ENCODE measurements at regions not wholly inside any gene's neighbourhood (a gene's known extent, or its start where the extent isn't known, plus 50 kb on each side); places are given as distances from the start of the nearest gene placed in this dataset.

DNA sequence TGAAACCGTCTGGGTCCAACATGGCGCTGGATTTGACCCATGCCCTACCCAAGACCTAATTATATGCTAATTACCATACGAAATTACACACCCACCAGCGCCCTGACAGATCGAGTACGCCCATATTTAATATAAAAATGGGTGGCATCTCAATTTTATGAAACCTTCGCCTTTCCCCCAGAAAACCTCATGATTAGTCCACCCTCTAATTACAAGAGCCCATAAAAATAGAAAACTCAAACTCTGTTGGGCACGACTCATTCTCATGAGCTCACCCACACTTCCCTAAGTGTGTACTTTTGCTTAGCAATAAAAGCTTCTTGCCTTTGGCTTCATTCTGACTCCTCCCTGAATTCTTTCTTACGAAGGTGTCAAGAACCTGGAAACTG, 136.4 kb downstream of the OR2B2 start:
- TF ChIP-seq, protein P1, sequence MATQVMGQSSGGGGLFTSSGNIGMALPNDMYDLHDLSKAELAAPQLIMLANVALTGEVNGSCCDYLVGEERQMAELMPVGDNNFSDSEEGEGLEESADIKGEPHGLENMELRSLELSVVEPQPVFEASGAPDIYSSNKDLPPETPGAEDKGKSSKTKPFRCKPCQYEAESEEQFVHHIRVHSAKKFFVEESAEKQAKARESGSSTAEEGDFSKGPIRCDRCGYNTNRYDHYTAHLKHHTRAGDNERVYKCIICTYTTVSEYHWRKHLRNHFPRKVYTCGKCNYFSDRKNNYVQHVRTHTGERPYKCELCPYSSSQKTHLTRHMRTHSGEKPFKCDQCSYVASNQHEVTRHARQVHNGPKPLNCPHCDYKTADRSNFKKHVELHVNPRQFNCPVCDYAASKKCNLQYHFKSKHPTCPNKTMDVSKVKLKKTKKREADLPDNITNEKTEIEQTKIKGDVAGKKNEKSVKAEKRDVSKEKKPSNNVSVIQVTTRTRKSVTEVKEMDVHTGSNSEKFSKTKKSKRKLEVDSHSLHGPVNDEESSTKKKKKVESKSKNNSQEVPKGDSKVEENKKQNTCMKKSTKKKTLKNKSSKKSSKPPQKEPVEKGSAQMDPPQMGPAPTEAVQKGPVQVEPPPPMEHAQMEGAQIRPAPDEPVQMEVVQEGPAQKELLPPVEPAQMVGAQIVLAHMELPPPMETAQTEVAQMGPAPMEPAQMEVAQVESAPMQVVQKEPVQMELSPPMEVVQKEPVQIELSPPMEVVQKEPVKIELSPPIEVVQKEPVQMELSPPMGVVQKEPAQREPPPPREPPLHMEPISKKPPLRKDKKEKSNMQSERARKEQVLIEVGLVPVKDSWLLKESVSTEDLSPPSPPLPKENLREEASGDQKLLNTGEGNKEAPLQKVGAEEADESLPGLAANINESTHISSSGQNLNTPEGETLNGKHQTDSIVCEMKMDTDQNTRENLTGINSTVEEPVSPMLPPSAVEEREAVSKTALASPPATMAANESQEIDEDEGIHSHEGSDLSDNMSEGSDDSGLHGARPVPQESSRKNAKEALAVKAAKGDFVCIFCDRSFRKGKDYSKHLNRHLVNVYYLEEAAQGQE (IDR thresholded peaks at IDR 0.05; ENCODE audit: insufficient read depth in 1 of 2, low read depth in 2 of 2, low read length in 2 of 2): no peak
- TF ChIP-seq TAF1 (IDR thresholded peaks at IDR 0.05; ENCODE audit: borderline replicate concordance, insufficient read depth, low read length): no peak
